Embryonic facial prominence (tissue), 1 donor: ENCODE measurements at regions not wholly inside any gene's neighbourhood (a gene's known extent, or its start where the extent isn't known, plus 50 kb on each side); places are given as distances from the start of the nearest gene placed in this dataset.

ENCODE experiments used
- DNase-seq: peaks from one replicate; pipeline ENCODE4 v3.0.0-alpha.2; 2016; ENCODE audit errors: extremely low spot score

DNA sequence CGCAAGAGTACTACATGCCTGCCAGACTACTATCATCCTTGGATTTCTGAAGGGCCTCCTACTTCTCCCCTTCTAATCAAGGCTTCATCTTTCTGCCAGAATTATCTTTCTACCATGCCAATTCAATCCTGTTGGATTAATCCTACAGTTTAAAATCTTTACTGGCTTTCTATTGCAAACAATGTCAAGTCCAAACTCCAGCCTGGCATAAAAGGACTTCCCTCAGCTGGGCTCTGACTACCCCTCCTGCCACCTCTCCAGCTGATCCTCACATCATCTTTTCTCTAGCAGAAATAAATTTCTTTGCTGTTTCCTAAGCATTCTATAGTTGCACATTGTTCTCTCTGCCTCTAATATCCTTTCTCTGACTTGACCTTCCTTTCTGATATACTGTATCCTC is 119.7 kb upstream of the RAD23B start:
- no peak for DNase-seq

- no peak for DNase-seq
Measured at GRCh38 chr9:107169796-107170195, 113.3 kb upstream of the RAD23B start.

DNA sequence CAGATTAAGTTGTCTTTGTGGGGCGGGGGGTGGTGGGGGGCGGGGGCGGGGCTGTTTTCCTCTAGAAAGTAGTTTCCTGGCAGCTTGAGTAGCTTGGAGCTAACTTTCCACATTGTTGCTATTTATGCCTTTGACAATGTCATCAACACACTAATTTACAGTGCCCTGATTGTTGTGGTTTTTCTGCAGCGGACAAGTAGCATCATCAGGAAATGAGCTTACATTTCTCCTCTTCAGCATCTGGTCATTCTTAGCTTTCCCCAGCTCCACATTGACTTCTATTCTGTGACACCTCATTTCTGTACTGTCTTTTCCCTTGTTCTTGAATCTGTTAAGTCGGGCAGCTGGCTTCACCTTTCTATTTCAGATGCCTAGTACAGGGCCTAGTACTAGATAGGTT is 112.3 kb upstream of the RAD23B start:
- no peak for DNase-seq

GRCh38 chr9:107172160-107172978 is 110.7 kb upstream of the RAD23B start:
- DNase-seq = peak; percentile 75

DNA sequence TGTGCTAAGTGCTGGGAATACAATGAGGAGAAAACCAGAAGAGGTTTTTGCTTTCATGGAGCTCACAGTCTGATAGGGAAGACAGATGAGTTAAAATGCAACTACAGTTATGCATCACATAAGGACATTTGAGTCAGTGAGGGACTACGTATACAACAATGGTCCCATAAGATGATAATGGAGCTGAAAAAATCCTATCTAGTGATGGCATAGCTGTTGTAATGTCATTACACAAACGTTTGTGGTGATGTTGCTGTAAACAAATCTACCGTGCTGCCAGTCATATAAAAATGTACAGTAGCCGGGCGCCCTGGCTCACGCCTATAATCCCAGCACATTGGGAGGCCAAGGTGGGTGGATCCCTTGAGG is 110.1 kb upstream of the RAD23B start:
- no peak for DNase-seq

DNA sequence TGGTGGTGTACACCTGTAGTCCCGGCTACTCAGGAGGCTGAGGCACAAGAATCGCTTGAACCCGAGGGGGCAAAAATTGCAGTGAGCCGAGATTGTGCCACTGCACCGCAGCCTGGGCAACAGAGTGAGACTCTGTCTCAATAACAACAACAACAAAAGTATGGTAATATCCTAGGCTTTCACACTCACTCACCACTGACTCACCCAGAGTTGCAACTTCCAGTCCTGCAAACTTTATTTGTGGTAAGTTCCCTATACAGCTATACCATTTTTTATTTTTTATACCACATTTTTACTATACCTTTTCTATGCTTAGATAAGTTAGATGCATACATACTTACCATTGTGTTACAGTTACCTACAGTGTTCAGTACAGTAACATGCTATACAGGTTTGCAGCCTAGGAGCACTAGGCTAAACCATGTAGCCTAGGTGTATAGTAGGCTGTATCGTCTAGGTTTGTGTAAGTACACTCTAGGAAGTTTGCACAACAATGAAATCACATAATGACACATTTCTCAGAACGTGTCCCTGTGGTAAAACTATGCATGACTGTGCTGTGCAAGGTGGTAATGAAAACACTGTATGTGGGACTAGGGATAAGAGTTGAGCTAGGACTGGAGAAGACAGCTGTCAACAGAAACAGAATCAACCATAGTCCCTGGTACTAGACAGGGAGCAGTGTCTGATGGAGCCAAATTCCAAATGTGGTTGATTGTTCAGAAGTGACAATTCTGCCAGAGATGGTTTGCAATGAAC is 109.5 kb upstream of the RAD23B start:
- DNase-seq = no peak

DNA sequence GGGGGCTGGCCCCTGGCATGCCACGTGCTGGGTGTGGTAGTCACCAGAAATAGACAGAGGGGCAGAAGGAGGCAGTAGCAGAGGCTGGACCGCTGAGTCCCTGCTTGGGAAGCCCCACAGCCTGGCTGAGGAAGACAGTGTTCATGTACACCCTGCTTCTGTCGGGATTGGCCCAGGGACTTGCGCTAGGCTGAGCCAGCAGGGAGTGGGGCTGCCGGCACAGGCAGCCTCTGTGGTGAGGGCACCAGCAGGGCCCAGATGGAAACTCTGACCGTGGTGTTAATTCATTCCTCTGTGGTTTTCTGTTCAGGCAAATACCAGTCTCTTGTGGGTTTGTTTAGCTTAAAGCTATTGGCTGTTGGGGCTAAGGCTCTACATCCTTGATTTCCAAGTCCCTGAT is 108.6 kb upstream of the RAD23B start:
- no peak for DNase-seq

GRCh38 chr9:107175041-107175440 is 108.0 kb upstream of the RAD23B start:
- no peak for DNase-seq

- no peak for DNase-seq
Measured at GRCh38 chr9:107175816-107176435, 107.2 kb upstream of the RAD23B start.

DNA sequence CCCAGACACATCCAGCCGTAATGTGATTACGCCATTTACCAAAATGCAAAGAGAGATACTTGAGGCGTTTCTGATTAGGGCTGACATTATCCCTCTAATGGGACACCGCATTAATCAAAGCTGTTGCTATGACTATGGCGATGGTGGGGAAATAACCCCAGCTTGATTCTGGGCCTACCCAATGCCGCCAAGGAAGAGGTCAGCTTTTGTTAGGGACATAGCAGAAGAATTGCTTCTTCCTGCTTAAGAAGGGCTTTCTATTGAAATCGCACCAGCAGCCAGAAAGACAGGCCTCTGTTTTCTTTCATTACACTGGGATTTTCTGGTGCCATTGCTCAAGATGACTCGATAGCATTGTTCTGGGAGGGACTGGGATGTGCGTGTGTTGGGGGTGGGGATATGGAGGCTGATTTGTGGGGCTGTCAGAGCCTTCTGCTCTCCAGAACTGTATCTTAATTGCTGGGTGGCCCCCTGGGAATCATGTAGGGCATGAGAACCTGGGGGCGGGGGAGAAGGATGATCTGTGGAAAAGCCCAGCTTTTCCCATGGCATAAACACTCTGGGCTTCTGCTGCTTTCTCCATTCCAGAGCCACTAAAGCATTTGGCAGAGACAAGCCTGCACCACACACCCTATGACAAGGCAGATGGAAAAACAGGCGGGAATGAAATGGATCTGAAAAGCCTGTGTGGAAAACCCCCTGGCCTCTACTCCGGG is 106.5 kb upstream of the RAD23B start:
- DNase-seq = no peak

GRCh38 chr9:107177243-107177839 is 105.7 kb upstream of the RAD23B start:
- DNase-seq = no peak

GRCh38 chr9:107177857-107178256 is 105.2 kb upstream of the RAD23B start:
- DNase-seq = no peak

GRCh38 chr9:107178293-107178692 is 104.8 kb upstream of the RAD23B start:
- DNase-seq = no peak

DNA sequence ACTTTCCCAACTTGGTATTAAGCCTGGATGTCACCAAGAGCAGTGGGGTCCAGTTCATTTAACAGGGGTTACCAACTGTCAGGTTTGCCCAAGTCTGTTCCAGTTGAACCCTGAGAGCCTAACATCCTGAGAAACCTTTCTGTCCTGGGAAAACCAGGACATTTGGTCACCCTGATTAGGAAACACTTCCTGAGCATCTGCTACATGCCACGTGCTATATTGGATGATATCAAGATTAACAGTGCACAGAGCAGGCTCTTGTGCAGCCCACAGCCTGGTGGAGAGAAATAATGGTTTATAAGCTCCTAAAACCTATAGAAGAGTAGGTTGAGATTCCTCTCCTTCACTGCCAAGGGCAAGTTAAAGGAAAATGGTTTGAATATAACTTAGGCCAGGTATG is 102.9 kb upstream of the RAD23B start:
- DNase-seq = no peak

- no peak for DNase-seq
Measured at GRCh38 chr9:107183176-107183575, 99.9 kb upstream of the RAD23B start.

- DNase-seq = no peak
Measured at GRCh38 chr9:107188376-107188775, 94.7 kb upstream of the RAD23B start.

DNA sequence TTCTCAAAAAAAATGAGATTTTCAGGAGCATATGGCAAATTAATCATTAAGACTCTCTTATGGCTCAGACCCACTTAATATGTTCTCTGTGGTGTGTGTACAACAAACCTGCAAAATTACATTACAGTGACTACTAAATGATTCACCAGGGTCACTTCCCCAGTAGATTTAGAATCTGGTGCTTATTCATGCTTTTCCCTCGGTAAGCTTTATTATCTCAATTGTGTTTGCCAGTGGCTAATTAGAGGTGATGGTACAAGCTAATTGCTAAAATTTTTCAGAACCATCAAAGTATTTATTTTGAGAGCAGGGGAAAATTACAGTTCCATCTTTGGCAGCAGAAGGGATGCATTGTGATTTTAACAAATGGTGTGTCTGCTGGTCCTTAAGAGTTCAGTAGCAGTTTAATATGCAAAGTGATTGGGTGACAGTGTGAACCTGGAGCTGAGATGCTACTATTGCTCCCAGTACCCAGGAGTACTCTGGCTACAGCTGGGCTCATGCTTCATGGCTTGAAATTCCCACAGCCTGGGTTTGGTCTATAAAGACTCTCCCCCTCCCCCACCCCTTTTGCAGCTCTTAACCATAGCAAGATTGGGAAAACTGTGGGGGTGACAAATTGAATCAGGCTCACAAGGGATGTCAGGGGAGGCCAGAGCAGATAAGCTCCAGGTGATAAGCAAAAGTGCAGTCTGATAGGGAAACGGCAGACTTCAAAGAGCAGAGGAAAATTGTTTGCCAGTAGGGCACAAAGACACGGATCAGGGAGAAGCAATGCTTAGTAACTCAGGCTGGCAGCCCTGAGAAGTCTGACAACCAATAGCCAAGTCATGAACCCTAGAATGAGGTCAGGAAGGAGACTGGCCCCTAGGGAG is 92.8 kb upstream of the RAD23B start:
- no peak for DNase-seq

GRCh38 chr9:107190936-107191290 is 92.2 kb upstream of the RAD23B start:
- DNase-seq = no peak

GRCh38 chr9:107193251-107193650 is 89.8 kb upstream of the RAD23B start:
- no peak for DNase-seq

GRCh38 chr9:107198718-107199117 is 84.4 kb upstream of the RAD23B start:
- DNase-seq = no peak

- no peak for DNase-seq
Measured at GRCh38 chr9:107208121-107208520, 75.0 kb upstream of the RAD23B start.
